ENCODE measurements at regions not wholly inside any gene's neighbourhood (a gene's known extent, or its start where the extent isn't known, plus 50 kb on each side); places are given as distances from the start of the nearest gene placed in this dataset.

GRCh38 chr2:16473575-16473974 lies 192.1 kb downstream of the CYRIA start:
- Mint-ChIP-seq H3K4me3 (no peak overlapping the region), H3K27ac (no peak overlapping the region), H3K9me3 (no peaks in the 10 kb centered on the region), H3K36me3 (no peaks in the 10 kb centered on the region), H3K4me1 (ENCODE audit: unreplicated experiment) (peaks cover 4% of the 10 kb centered on the region), H3K27me3 (peaks cover 4% of the 10 kb centered on the region)
- TF ChIP-seq, protein P1, sequence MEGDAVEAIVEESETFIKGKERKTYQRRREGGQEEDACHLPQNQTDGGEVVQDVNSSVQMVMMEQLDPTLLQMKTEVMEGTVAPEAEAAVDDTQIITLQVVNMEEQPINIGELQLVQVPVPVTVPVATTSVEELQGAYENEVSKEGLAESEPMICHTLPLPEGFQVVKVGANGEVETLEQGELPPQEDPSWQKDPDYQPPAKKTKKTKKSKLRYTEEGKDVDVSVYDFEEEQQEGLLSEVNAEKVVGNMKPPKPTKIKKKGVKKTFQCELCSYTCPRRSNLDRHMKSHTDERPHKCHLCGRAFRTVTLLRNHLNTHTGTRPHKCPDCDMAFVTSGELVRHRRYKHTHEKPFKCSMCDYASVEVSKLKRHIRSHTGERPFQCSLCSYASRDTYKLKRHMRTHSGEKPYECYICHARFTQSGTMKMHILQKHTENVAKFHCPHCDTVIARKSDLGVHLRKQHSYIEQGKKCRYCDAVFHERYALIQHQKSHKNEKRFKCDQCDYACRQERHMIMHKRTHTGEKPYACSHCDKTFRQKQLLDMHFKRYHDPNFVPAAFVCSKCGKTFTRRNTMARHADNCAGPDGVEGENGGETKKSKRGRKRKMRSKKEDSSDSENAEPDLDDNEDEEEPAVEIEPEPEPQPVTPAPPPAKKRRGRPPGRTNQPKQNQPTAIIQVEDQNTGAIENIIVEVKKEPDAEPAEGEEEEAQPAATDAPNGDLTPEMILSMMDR (conservative IDR thresholded peaks at IDR 0.05) = no peak
- no peak for DNase-seq (ENCODE audit: extremely low spot score, unreplicated experiment)

- Mint-ChIP-seq H3K4me1 (ENCODE audit: unreplicated experiment) (peaks cover 4% of the 10 kb centered on the region), H3K9me3 (no peaks in the 10 kb centered on the region), H3K27me3 (no peaks in the 10 kb centered on the region), H3K4me3 (no peak overlapping the region), H3K36me3 (no peaks in the 10 kb centered on the region), H3K27ac (no peak overlapping the region)
- DNase-seq (ENCODE audit: extremely low spot score, unreplicated experiment) = no peak
- TF ChIP-seq, protein P1 (conservative IDR thresholded peaks at IDR 0.05) = no peak
Measured at GRCh38 chr2:16470936-16471490, 194.6 kb downstream of the CYRIA start.

GRCh38 chr2:16466821-16467151 lies 198.8 kb downstream of the CYRIA start:
- H3K9me3 Mint-ChIP-seq = no peaks in the 10 kb centered on the region
- TF ChIP-seq, protein P1 (conservative IDR thresholded peaks at IDR 0.05) = no peak
- no peaks in the 10 kb centered on the region for H3K27me3 Mint-ChIP-seq
- no peaks in the 10 kb centered on the region for H3K36me3 Mint-ChIP-seq
- no peak for DNase-seq (ENCODE audit: extremely low spot score, unreplicated experiment)
- no peak overlapping the region for H3K4me3 Mint-ChIP-seq
- H3K4me1 Mint-ChIP-seq (ENCODE audit: unreplicated experiment) = peaks cover 4% of the 10 kb centered on the region
- no peak overlapping the region for H3K27ac Mint-ChIP-seq

- Mint-ChIP-seq H3K4me3 (no peak overlapping the region), H3K9me3 (no peaks in the 10 kb centered on the region), H3K36me3 (no peaks in the 10 kb centered on the region), H3K4me1 (ENCODE audit: unreplicated experiment) (peaks cover 4% of the 10 kb centered on the region), H3K27me3 (no peaks in the 10 kb centered on the region), H3K27ac (no peak overlapping the region)
- no peak for DNase-seq (ENCODE audit: extremely low spot score, unreplicated experiment)
- TF ChIP-seq, protein P1 (conservative IDR thresholded peaks at IDR 0.05) = no peak
Measured at GRCh38 chr2:16466133-16466820, 199.4 kb downstream of the CYRIA start.

- no peaks in the 10 kb centered on the region for H3K9me3 Mint-ChIP-seq
- TF ChIP-seq, protein P1 (conservative IDR thresholded peaks at IDR 0.05) = no peak
- H3K27me3 Mint-ChIP-seq = no peaks in the 10 kb centered on the region
- H3K36me3 Mint-ChIP-seq = no peaks in the 10 kb centered on the region
- no peak overlapping the region for H3K27ac Mint-ChIP-seq
- DNase-seq (ENCODE audit: extremely low spot score, unreplicated experiment) = no peak
- H3K4me1 Mint-ChIP-seq (ENCODE audit: unreplicated experiment) = peaks cover 4% of the 10 kb centered on the region
- H3K4me3 Mint-ChIP-seq = no peak overlapping the region
Measured at GRCh38 chr2:16464641-16465040, 201.0 kb downstream of the CYRIA start.

Data from type B pancreatic cell (in vitro differentiated cells).